Progenitor cell of endocrine pancreas (in vitro differentiated cells): ENCODE measurements at regions not wholly inside any gene's neighbourhood (a gene's known extent, or its start where the extent isn't known, plus 50 kb on each side); places are given as distances from the start of the nearest gene placed in this dataset.

Experiments used
- DNase-seq: peaks from one replicate; pipeline ENCODE4 v3.0.0; 2021; ENCODE audit warnings: low spot score; ENCODE audit not compliant: unreplicated experiment
- H3K27ac Mint-ChIP-seq: 2 replicates; pipeline ENCODE4 v1.8.0; 2021; ENCODE audit warnings: mild to moderate bottlenecking, moderate library complexity, mixed read lengths
- H3K27me3 Mint-ChIP-seq: 2 replicates; pipeline ENCODE4 v1.8.0; 2021; ENCODE audit warnings: mixed read lengths
- H3K36me3 Mint-ChIP-seq: 2 replicates; pipeline ENCODE4 v1.8.0; 2022; ENCODE audit warnings: mixed read lengths; ENCODE audit not compliant: insufficient read depth
- H3K4me1 Mint-ChIP-seq: 2 replicates; pipeline ENCODE4 v1.8.0; 2021; ENCODE audit warnings: low read depth, mixed read lengths
- H3K4me3 Mint-ChIP-seq: 2 replicates; pipeline ENCODE4 v1.8.0; 2021; ENCODE audit warnings: low read depth, mild to moderate bottlenecking, moderate library complexity, mixed read lengths
- H3K9me3 Mint-ChIP-seq: 2 replicates; pipeline ENCODE4 v1.8.0; 2021; ENCODE audit warnings: low read depth, mixed read lengths
- TF ChIP-seq, protein P1 (sequence below): fragments of 200-600 bp; sonication (generic); IDR thresholded peaks from one replicate; pipeline ENCODE4 v1.5.0; 2021; ENCODE audit warnings: antibody characterized with exemption, mild to moderate bottlenecking; ENCODE audit not compliant: unreplicated experiment

DNA sequence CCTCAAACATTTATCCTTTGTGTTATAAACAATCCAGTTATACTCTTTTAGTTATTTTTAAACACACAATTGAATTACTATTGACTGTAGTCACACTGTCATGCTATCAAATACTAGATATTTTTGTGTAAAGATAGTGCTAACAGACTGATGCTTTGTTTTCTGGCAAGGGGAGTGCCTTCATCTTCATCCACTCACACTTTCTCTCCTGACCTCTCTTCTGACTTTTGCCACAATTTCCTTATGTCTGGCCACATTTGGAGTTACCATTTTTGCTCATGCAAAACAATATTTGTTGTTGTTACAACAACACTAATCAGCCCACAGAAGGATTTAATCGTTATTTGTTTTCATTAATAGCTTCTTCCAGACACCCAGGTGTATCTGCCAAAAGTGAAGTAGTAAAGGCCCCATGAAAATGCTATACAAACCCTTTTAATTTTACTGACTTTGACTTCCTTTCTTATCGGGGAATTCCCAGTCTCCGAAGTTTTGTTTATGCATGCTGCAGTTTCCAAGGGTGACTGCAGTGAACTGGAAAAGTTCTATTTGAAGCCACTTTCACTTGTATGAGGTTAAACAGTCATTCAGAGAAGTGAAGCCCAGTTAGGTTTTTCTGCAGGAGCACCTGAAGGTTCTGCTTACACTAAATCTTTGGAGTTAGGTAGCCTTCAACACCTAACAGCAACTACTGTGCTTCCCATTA is 66.1 kb upstream of the FRY start:
- Mint-ChIP-seq H3K4me1 (peaks cover 19% of the 10 kb centered on the region), H3K27me3 (no peaks in the 10 kb centered on the region), H3K36me3 (peaks cover 2% of the 10 kb centered on the region), H3K9me3 (peaks cover 10% of the 10 kb centered on the region), H3K27ac (peak overlapping the region; percentile 9), H3K4me3 (no peak overlapping the region)
- TF ChIP-seq, protein P1, sequence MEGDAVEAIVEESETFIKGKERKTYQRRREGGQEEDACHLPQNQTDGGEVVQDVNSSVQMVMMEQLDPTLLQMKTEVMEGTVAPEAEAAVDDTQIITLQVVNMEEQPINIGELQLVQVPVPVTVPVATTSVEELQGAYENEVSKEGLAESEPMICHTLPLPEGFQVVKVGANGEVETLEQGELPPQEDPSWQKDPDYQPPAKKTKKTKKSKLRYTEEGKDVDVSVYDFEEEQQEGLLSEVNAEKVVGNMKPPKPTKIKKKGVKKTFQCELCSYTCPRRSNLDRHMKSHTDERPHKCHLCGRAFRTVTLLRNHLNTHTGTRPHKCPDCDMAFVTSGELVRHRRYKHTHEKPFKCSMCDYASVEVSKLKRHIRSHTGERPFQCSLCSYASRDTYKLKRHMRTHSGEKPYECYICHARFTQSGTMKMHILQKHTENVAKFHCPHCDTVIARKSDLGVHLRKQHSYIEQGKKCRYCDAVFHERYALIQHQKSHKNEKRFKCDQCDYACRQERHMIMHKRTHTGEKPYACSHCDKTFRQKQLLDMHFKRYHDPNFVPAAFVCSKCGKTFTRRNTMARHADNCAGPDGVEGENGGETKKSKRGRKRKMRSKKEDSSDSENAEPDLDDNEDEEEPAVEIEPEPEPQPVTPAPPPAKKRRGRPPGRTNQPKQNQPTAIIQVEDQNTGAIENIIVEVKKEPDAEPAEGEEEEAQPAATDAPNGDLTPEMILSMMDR, result no peak
- no peak for DNase-seq

DNA sequence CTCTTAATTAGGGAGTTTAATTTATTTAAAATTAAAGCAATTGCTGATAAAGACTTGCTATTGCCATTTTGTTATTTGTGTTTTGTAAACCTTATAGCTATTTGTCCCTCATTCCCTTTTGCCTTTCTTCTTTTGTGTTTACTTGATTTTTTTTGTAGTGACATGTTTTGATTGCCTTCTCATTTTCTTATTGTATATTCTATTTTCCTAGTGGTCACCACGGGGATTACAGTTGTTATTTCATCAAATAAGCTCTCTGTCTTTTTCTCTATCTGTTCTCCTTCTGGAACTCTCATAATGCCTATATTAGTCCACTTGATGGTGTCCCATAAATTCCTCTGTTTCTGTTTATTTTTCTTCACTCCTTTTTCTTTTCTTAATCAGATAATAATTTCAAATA is 64.4 kb upstream of the FRY start:
- peak overlapping the region; percentile 60 for H3K27ac Mint-ChIP-seq
- TF ChIP-seq, protein P1, result peak; percentile 48
- H3K36me3 Mint-ChIP-seq, result no peaks in the 10 kb centered on the region
- no peaks in the 10 kb centered on the region for H3K27me3 Mint-ChIP-seq
- no peak for DNase-seq
- H3K9me3 Mint-ChIP-seq, result peaks cover 10% of the 10 kb centered on the region
- H3K4me1 Mint-ChIP-seq, result peaks cover 19% of the 10 kb centered on the region
- no peak overlapping the region for H3K4me3 Mint-ChIP-seq

DNA sequence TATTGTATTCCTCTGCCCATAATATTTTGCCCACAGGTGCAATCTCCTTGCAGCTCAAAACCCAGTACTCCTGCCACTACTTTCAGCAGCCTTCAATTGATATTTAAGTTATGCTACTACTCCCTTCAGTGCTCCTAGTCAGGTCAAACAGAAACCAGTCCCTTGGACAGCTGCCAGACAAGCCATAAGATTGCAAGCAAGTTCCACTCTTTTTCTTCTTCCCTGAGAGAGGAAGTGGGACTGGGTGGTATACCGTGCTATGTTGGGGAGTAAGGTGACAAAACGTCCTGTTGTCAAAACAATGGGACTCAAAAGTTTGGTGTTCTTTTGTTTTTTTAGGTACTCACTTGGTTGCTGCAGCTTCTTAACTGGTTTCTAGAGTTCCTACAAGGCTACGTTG is 63.1 kb upstream of the FRY start:
- Mint-ChIP-seq H3K36me3 (no peaks in the 10 kb centered on the region), H3K4me1 (peaks cover 16% of the 10 kb centered on the region), H3K9me3 (peaks cover 10% of the 10 kb centered on the region), H3K27ac (no peak overlapping the region), H3K27me3 (no peaks in the 10 kb centered on the region), H3K4me3 (no peak overlapping the region)
- DNase-seq, result no peak
- TF ChIP-seq, protein P1, result no peak

DNA sequence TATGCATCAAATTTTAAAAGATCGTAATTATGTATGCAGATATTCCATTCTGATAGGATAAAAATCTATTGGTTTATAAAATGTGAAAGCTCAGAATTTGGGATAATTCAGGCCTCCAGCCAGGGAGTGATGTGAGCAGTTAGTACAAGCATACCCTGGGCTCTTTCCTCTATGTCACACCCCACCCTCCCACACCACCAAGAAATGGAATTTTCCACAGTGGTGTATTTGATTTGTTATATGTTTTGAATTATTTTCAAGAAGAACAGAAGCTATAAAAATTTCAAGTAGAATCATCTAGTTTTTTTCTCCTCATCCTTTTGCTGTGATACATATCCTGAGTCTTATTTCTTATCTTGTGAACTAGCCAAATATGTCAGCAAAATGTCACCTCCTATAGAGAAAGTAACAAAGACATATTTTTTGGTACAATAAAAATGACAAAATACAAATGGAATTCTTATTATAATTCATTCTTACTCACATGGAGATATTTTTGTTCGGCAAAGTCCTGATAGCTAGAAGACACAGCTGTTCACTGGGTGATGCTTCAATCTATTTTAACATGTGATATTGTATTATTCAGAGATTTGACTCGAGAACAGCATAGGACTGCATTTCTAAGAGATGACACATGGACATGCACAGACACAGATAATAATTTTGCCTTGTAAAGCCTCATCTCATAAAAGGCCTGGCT is 61.2 kb upstream of the FRY start:
- no peak for DNase-seq

GRCh38 chr13:31972453-31972852 is 59.1 kb upstream of the FRY start:
- no peak overlapping the region for H3K27ac Mint-ChIP-seq
- peaks cover 9% of the 10 kb centered on the region for H3K9me3 Mint-ChIP-seq

More for the DNA sequence above, 61.2 kb upstream of the FRY start:
- H3K4me3 Mint-ChIP-seq, result no peak overlapping the region
- TF ChIP-seq, protein P1, result no peak
- H3K9me3 Mint-ChIP-seq, result peaks cover 13% of the 10 kb centered on the region
- H3K36me3 Mint-ChIP-seq, result no peaks in the 10 kb centered on the region
- no peak overlapping the region for H3K27ac Mint-ChIP-seq
- H3K4me1 Mint-ChIP-seq, result peaks cover 6% of the 10 kb centered on the region
- no peaks in the 10 kb centered on the region for H3K27me3 Mint-ChIP-seq

More at GRCh38 chr13:31972453-31972852, 59.1 kb upstream of the FRY start:
- H3K36me3 Mint-ChIP-seq, result no peaks in the 10 kb centered on the region
- TF ChIP-seq, protein P1, result no peak
- no peak overlapping the region for H3K4me3 Mint-ChIP-seq
- DNase-seq, result no peak
- H3K27me3 Mint-ChIP-seq, result no peaks in the 10 kb centered on the region
- no peaks in the 10 kb centered on the region for H3K4me1 Mint-ChIP-seq
